ENCODE measurements at regions not wholly inside any gene's neighbourhood (a gene's known extent, or its start where the extent isn't known, plus 50 kb on each side); places are given as distances from the start of the nearest gene placed in this dataset.

DNA sequence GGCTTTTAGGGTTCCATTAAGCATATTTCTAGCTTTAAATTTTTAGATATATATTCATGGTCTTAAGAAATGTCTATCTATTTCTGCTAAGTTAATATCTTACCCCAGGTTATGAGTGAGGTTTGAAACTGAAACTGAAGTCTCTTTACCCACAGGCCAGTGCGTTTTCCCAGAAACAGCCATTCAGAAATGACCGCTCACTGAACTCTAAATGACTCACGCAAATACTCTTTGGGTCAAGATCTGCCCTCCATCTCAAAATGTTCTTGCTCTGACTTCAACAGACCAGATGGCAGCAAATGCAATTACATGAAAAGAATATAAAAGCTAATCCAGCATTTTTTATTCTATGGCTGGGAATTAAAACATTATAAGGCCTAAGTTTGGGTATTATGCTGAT is 315.2 kb downstream of the TDRD15 start:
- DNase-seq (ENCODE audit: low read depth in 2 of 2): no peak

DNA sequence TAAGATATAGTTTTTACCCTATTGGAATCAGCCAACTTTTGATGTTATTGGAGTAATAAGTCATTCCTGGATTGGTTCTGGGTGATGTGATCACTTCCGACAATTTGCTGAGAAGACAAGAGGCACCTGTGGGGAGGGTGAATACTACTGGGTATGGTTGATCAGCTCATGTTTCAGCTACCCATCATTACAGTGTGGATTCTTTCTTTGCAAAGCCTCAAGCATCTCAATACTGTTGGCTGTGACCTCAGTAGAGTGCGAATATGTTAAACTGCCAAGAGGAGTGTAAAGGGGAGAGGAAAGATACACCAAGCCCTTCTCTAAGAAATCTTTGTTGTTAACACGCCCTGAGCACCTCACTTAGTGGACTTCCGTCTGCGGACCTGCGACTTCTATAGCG is 317.7 kb downstream of the TDRD15 start:
- no peak for DNase-seq (ENCODE audit: low read depth in 2 of 2)

DNA sequence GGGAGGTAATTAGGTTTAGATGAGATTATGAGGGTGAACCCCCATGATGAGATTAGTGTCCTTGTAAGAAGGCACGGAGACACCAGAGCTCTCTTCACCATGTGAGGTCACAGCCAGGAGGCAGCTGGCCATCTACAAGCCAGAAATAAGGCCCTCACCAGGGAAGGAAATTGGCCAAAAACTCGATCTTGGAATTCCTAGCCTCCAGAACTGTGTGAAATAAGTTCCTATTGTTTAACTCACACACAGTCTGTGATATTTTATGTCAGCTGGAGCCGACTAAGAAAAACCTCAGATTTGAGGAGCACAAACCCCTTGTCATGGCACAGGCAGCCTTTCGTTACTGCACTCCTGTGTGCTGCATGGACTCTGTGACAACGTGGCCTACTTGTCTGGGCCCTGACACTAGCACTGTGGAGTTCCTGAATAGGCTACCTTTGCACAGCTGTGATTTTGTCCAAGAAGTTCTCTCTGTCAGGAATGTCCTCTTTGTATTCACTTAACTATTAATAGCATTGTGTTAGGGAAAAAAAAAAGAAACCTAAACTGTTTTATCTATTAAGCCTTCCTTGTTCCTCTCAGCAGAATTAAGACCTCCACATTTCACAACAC is 319.8 kb downstream of the TDRD15 start:
- DNase-seq (ENCODE audit: low read depth in 2 of 2): no peak

DNA sequence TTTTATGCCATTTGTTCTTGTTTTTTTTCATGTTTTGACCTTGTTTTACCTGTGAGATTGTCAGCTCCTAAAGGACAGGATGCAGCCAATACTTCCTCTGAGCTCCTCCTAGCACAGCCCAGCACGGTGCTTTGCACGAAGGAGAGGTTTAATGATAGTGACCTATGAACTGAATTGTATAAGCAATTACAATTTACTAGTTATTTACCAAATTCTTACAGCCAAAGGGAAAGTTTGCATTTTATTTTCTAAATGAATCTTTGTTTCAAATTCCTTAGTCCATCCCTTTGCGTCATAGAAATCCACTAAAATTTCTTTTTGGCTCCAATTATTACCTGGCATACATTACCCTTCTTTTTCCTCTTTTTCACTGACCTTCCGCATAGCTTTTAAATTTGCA is 326.1 kb downstream of the TDRD15 start:
- no peak for DNase-seq (ENCODE audit: low read depth in 2 of 2)

DNA sequence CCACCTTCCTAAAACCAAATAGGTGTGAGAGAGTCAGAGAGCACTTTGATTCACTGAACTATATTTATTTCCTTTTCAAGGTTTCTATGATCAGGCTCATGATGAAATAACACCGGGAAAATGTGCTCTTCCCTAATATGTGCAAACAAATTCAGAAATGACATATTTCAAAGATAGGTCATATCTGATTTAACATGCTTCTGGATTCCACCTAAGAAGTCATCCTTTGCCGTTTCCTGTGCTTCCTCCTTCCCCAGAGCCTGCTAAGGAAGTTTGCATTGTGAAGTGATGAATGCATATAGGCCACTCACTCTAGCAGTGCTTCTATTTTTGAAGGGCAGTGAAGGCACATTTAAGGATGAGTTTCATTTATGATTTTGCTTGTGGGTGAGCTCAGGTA is 327.6 kb downstream of the TDRD15 start:
- no peak for DNase-seq (ENCODE audit: low read depth in 2 of 2)

DNA sequence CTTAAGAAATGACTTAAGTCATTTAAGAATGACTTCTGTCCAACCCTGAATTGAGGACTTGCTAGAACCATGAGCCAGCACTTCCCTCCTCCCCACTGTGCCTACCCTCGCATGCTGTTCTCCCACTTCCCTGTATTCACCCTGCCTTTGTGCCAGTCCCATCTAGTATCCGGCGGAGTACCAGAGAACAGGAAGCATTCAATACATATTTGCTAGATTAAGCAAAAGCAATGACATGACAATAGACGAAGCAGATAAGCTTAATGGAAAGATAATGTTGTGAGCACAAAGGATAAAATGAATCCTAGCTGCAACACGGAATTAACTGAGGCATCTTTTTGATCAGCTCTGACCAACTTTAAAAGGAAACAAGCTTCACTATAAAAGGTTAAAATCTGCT is 328.5 kb downstream of the TDRD15 start:
- DNase-seq (ENCODE audit: low read depth in 2 of 2): no peak

DNA sequence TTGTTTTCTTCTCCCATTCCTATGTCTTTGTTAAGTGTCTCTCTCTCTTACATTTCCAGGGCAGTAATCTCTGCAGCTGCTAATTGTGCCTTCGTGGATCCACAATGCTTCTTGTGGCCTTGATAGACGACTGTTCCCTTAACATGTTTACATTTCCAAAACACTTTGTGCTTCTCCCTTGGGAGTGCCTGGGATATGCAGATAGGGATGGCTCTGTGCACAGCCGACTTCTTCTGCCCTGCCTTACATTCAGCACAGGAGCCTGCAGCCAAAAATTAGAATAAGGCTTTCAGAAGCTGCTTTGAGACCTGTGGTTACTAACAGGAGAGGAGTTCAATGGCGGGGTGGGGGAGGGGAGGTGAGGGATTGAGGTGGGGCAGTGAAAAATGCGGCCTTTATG is 328.9 kb downstream of the TDRD15 start:
- no peak for DNase-seq (ENCODE audit: low read depth in 2 of 2)

DNA sequence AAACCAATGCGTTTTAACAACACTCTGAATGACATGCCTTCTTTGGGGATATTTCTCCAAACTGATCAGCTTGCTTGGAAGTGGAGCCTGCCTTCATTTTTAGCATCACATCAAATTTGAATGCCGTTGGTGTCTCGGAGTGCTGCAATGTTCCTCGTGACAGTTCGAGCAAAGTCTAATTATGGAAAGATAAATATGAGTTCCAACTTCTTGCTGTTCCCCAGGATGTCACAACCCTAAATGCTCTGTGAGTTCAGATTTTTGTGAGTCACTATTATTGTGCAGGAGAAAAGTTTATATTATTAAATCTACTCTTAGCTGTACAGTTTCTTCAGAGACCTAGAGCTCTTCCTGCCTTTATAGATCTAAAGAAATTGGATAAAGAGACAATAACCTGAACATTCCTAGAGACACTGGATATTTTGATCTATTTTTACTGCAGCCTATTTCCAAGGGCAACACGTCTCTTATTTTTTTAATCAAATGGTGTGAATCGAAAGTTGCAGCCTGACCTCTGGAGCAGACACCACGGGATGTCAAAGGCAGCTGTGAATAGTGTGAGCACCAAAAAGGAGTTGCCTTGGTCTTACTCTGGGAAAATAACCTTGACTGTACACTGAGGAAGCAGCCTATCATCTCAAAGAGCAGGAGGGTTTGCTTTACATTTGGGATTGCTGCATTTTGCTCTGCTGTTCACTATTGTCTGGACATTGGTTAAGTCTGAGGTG is 330.1 kb downstream of the TDRD15 start:
- DNase-seq (ENCODE audit: low read depth in 2 of 2): no peak

DNA sequence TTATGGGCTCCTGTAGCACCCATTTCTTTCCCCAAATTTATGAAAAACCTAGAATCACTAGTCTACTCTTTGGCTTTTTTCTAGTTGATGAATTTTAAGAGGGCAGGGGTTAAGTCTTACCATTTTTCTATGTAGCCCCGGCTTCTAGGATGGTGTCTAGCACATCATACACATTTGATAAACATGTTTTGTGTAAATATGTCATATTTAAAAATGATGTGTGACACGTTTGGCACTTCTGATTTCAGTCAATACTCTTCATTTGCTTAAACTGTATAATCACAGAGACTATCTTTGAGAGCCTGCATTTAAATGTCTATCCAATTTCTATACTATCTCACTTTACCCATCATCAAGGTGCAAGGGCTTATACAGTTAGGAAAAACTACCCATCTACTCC is 331.1 kb downstream of the TDRD15 start:
- no peak for DNase-seq (ENCODE audit: low read depth in 2 of 2)

DNA sequence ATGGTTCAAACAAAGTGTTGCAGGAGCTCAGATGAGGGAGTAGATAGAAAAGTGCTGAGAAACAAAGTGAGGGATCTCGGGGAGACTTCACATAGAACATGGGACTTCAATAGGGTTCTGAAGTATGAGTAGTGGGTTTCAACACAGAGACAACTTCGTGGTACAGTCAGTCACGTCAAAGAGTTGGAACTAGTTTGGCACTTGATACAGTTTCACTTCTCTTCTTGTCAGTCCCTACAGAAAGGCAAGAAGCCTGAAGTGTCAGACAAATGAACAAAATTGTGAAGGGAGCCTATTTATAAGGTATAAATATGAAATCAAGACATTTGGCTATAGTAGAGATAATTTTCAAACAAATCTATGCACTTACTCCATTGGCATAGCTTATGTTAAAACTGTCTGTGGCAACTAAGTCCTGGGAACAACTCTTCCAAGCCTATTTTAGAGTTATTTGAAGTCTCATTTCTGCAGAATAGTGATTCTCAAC is 338.0 kb downstream of the TDRD15 start:
- DNase-seq (ENCODE audit: low read depth in 2 of 2): no peak

DNA sequence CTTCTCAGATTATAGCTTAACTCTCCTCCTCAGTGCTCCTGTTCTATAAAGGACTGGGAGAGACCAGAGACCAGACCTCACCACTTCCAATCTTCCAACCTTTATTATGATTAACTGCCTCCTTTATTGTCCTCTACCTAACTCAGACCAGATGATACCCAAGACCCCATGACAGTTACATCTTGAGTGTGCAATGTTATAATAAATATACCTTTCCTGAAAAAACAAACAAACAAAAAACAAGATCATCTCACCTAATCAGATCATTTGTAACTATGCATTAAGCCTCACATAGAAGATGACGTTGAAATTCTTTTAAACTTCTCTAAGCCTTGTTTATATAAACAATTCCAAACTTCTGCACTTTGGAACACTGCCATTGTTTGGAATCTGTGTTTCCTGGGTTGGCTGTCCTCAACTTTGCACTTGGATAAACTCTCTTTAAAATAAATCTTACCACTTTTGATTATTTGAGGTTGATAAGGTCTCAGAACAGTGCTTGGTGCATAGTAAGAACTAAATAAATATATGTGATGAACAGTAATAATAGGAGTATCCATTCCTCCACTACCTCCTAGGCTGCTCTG is 342.7 kb downstream of the TDRD15 start:
- no peak for DNase-seq (ENCODE audit: low read depth in 2 of 2)

DNA sequence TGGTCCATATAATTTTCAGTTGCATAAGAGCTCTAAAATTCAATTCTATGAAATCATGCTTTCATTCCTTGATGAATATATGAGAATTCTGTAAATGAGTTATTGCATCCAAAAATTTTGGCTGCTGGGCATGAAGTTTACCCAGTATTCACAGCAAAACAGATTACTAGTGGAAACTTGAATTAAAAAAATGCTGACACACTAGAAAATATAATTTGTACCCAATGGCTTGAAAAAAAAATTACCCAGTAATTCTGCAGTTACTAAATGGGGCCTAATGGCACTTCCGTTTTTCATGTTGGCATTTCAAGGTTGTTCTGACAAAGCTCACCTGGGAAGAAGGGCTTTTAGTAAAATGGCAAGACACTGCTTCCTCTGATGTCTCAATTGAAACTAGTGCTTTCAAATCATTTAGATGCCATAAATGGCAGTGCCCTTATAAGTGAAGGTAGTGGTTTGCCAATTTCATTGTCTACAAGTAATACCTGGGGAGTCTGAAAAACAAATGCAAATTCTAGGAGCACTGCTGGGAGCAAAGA is 343.6 kb downstream of the TDRD15 start:
- no peak for DNase-seq (ENCODE audit: low read depth in 2 of 2)

DNA sequence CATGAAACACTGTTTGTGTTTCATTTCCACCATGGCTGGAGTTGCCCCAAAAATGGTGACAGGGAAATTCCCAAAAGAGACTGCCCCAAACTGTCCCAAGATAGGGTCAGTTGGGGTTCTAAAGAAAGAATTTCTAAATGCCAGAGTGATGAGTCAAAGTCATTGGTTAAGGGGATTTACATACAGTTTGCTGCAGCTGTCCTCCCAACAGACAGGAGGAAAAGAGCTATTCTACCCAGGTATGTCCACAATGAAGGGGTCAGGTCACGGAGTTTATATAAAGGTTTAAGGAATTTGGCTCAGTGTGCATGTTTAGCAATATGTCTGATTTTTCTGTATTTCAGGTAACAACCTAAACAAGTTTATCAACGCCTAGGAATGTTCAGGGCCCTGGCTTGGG is 344.1 kb downstream of the TDRD15 start:
- no peak for DNase-seq (ENCODE audit: low read depth in 2 of 2)

DNA sequence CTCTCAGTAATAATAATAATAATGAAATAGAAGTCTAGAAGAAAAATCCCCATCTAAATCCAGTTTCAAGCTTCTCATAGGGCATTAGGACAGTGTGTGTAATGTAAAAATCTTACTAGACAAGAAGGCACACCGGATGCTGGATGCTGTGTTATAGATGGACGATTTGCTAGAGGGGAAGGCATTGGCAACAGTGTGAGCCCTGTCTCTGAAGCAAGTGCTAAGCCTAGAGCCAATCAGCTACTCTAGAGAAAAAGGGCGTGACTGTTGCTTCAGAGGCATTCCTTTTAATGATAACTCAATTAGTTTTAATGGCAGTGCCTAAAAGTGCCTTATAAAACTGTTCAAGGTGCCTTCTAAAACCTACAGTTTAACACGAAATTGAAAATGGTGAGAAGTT is 344.9 kb downstream of the TDRD15 start:
- DNase-seq (ENCODE audit: low read depth in 2 of 2): no peak

DNA sequence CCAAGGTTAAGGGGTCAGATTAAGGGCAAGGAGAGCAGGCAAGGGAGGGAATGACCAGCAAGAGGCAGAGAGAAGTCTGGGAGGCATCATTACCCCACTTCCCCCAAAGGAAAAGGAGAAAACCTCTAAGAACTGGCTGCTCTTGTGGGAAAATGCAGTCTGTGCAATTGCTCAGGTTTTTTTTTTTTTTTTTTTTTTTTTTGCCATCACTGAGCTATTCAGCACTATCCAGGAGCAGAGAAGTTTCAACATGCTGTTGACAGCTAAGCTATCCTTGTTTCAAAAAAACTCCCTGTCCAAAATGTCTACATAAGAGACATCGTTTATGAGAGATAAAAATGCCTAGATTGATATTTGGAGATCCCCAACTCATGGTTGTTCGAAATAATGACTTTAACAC is 345.4 kb downstream of the TDRD15 start:
- no peak for DNase-seq (ENCODE audit: low read depth in 2 of 2)

DNA sequence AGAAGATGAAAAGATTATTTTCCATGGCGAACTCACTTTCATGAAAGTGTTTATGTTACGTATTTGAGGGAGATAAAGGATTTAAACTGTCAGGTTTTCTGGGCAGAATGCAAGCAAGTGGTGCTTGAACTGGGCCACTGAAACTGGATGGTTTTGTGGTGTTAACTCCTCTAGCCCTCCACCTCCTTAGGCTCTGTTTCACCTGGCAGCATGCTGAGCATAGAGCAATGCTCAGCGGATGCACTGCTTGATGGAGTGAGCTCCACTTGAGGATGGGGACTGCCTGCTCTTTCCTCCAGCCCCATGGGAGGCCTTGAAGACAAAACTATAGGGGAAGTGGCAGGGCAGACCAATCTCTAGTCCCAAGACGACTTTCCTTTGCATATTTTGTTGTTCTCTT is 345.8 kb downstream of the TDRD15 start:
- DNase-seq (ENCODE audit: low read depth in 2 of 2): no peak

DNA sequence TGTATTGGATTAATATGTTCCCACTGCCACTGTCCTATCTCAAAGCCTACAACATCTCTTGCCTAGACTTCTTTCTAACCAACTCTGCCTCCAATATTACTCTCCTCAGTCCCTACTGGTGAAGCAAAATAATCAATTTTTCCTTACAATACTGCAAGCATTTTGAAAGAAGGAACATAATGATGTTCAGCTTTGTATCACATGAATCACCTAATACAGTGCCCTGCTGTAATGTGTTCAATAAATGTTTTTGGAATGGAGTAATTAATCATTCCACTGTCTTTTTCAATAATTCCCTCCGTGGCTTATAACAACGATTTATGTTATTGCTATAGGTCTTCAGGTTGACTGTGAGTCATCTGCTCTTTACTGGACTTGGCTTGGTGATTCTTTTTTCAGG is 356.4 kb downstream of the TDRD15 start:
- no peak for DNase-seq (ENCODE audit: low read depth in 2 of 2)

DNA sequence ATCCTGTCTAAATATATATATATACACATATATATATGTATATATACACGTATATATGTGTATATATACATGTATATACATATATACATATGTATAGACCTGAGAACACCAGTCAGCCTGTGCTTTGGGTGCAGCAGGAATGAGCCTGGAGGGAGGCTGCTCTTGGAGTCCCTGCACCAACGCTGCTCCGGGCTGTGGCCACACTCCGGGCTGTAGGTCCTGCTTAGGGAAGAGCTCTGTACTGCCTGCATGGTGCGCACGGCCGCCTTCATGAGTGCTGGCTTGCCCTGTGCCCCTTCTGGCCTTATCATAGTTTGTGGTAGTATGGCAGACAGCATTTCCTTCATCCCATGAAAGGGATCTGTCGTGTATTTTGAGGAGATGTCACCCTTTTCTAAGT is 360.9 kb downstream of the TDRD15 start:
- DNase-seq (ENCODE audit: low read depth in 2 of 2): no peak

DNA sequence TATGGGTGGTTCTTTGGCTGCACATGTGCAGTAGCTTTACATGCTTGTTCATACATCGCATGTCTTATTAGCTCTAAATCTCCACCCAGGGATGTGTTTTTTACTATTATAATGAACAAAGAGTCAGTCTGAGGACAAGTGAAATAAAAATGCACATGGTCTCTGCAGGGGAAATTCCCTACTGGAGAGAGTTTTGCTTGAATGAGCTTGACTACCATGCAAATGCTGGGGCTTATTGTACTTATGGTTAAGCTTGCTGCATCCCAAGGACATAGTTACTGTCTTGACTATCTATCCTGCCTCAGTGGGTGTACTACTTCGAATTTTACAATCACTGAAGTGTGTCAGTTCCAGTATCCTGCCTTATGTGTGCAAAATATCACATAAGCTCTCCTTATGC is 362.7 kb downstream of the TDRD15 start:
- no peak for DNase-seq (ENCODE audit: low read depth in 2 of 2)

DNA sequence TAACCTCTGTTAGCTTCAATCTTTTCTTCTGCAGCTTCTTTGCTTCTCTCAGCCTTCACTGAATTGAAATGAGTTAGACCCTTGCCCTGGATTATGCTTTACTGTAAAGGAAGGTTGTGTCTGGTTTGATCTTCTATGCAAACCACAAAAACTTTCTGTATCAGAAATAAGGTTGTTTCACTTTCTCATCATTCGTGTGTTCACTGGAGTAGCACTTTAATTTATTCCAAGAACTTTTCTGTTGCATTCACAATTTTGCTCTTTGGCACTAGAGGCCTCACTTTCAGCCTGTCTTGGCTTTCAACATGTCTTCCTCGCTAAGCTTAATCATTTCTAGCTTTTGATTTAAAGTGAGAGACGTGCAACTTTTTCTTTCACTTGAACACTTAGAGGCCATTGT is 365.3 kb downstream of the TDRD15 start:
- DNase-seq (ENCODE audit: low read depth in 2 of 2): no peak

DNA sequence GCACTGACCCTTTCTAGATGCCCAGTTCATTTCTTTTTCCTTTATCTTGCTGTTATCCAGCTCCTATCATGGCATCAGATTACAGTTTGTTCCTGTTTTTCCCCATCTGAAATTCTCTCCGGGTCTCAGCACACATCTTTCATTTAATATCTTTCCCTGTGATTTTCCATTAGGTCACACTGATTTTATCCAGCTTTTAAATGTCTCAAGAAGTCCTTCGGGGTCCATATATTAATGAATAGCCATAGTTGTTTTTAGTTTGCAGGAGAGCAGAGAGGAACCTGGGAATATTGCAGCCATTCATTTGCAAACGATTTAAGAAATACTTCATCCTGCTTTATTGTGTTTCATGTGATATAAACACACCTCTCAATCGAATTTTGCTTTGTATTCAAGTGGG is 374.2 kb downstream of the TDRD15 start:
- DNase-seq (ENCODE audit: low read depth in 2 of 2): no peak

DNA sequence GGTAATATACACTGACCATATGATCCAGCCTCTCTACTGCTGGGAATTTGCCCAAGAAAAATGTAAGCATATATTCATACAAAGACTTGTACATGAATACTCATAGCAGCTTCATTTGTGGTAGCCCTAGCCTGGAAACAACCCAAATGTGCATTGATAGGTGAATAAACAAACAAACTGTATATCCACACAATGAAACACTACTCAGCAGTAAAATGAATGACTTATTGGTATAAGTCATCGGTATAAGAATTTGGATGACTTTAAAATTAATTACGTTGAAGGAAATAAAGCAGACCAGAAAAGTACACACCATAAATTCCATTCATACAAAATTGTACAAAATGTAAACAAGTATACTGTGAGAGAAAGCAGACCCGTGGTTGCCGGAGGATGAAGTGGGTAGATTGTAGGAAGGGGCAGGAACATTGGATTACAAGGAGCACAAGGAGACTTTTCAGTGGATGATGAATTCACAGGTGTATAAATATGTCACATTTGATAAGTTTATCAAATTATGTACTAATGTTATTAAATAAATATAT is 376.7 kb downstream of the TDRD15 start:
- no peak for DNase-seq (ENCODE audit: low read depth in 2 of 2)

Data from stimulated activated CD8-positive, alpha-beta memory T cell treated with anti-CD3 and anti-CD28 coated beads, Interleukin-7, amount 100 ng/mL, for 4 hours (primary cell).